ENCODE measurements at regions not wholly inside any gene's neighbourhood (a gene's known extent, or its start where the extent isn't known, plus 50 kb on each side); places are given as distances from the start of the nearest gene placed in this dataset.

- WGBS (ENCODE audit: insufficient coverage, low coverage, missing lambda C conversion rate) = 21% methylated on average over 6 of the region's 6 CpGs
- Histone ChIP-seq H3K9me3 (replicated peaks; ENCODE audit: control insufficient read depth, insufficient read depth, low read depth, low read length) (peaks cover 8% of the 10 kb centered on the region), H3K9me1 (ENCODE audit: control insufficient read depth, insufficient read depth, low read length) (no peaks in the 10 kb centered on the region), H3K36me3 (ENCODE audit: control insufficient read depth, insufficient read depth, low read length) (no peaks in the 10 kb centered on the region), H3K4me2 (ENCODE audit: insufficient read depth, low read length) (no peak overlapping the region), H3K9ac (ENCODE audit: insufficient read depth in 1 of 2, low read depth in 2 of 2, low read length in 2 of 2) (peak overlapping the region in 1 of 2 experiments; percentile 33; a peak in 1 of 4 replicates), H3K4me3 (no peak overlapping the region), H4K20me1 (replicated peaks; ENCODE audit: control insufficient read depth, insufficient read depth, low read length) (no peaks in the 10 kb centered on the region), H2AFZ (ENCODE audit: low read depth, low read length) (peak overlapping the region; percentile 33; the same call in 1 of the 2 replicates), H3K4me1 (replicated peaks in 1 of 2; ENCODE audit: control insufficient read depth in 2 of 2, insufficient read depth in 2 of 2, low read length in 2 of 2) (peaks cover 12 to 14% of the 10 kb centered on the region in 2 experiments; a peak in 3 of 5 replicates), H3K27me3 (ENCODE audit: control insufficient read depth in 2 of 2, insufficient read depth in 2 of 2, low read length in 2 of 2) (no peaks in the 10 kb centered on the region), H3K79me2 (ENCODE audit: control insufficient read depth, insufficient read depth, low read length) (no peaks in the 10 kb centered on the region), H3K27ac (ENCODE audit: extremely low read depth, low read depth, low read length) (no peak overlapping the region)
- in situ Hi-C loops (cut with MboI) = loop anchor here (25.0 kb wide), 1 partner anchor 204 kb away; the partner anchor contains the start of gene SLC18A2
- ChIA-PET CTCF (ENCODE audit: low intra/inter-chr PET ratio) (no interaction called here), POLR2A (interaction anchor here (0.9 kb wide), 1 partner anchor 10 kb away, joined by 5 read pairs; no protein-coding TSS in a partner anchor)
- intact Hi-C loops (cut with micrococcal nuclease) = loop anchor here (10.0 kb wide), 1 partner anchor 117 kb away; no protein-coding TSS in a partner anchor
- peak; percentile 52 for ATAC-seq
- DNase-seq (ENCODE audit: extremely low read depth in 1 of 4, low spot score in 3 of 4) = no peak
- peak; percentile 71 for FAIRE-seq
- no TSS peak for BruUV-seq (replicated peaks)
- TF ChIP-seq DNMT1 (IDR thresholded peaks at IDR 0.05) (no peak), ZNF518B (CRISPR knock-in tag; IDR thresholded peaks at IDR 0.05) (no peak), TCF3 (CRISPR knock-in tag; IDR thresholded peaks at IDR 0.05) (0 out of 2 replicates have a peak, but pooled peaks have one; percentile 10), HDAC2 (IDR thresholded peaks at IDR 0.05) (no peak), ZBTB40 (IDR thresholded peaks at IDR 0.05) (no peak), ZBTB40 (CRISPR knock-in tag; IDR thresholded peaks at IDR 0.05) (no peak)
Observed at GRCh38 chr10:117441361-117441760, 66.1 kb upstream of the PDZD8 start.

Data from K562 (cell line).